Neural progenitor cell (in vitro differentiated cells): ENCODE measurements at regions not wholly inside any gene's neighbourhood (a gene's known extent, or its start where the extent isn't known, plus 50 kb on each side); places are given as distances from the start of the nearest gene placed in this dataset.

Experiments used
- DNase-seq: peaks from one replicate; pipeline ENCODE4 v3.0.0-alpha.2; 2016; ENCODE audit warnings: low spot score
- H2AFZ ChIP-seq: fragments of 200-600 bp; sonication (generic); replicated peaks from 2 replicates; pipeline ENCODE4 v1.6.1; 2016; ENCODE audit warnings: antibody characterized with exemption
- H3F3A ChIP-seq: fragments of 200-600 bp; sonication (generic); 2 replicates; pipeline ENCODE4 v1.6.1; 2016; ENCODE audit warnings: antibody characterized with exemption, low read depth
- H3K27ac ChIP-seq: fragments of 200-600 bp; sonication (generic); 2 replicates; pipeline ENCODE4 v1.5.1; 2016; ENCODE audit warnings: mild to moderate bottlenecking
- H3K27me3 ChIP-seq: fragments of 200-600 bp; sonication (generic); 2 replicates; pipeline ENCODE4 v1.6.1; 2016; ENCODE audit warnings: mild to moderate bottlenecking, moderate library complexity
- H3K36me3 ChIP-seq: fragments of 200-600 bp; sonication (generic); 2 replicates; pipeline ENCODE4 v1.5.1; 2016
- H3K4me1 ChIP-seq: fragments of 200-600 bp; sonication (generic); 2 replicates; pipeline ENCODE4 v1.6.1; 2016; ENCODE audit warnings: mixed run types
- H3K4me2 ChIP-seq: fragments of 200-600 bp; sonication (generic); 2 replicates; pipeline ENCODE4 v1.6.1; 2016
- H3K4me3 ChIP-seq: fragments of 200-600 bp; sonication (generic); 2 replicates; pipeline ENCODE4 v1.5.1; 2016
- H3K79me2 ChIP-seq: fragments of 200-600 bp; sonication (generic); 2 replicates; pipeline ENCODE4 v1.6.1; 2016; ENCODE audit warnings: low read depth
- H3K9ac ChIP-seq: fragments of 200-600 bp; sonication (generic); 2 replicates; pipeline ENCODE4 v1.6.1; 2016
- H3K9me3 ChIP-seq: fragments of 200-600 bp; sonication (generic); 2 replicates; pipeline ENCODE4 v1.5.1; 2016; ENCODE audit warnings: low read depth
- H4K20me1 ChIP-seq: fragments of 200-600 bp; sonication (generic); 2 replicates; pipeline ENCODE4 v1.6.1; 2016; ENCODE audit warnings: low read depth
- H3K27ac Mint-ChIP-seq: 3 replicates; pipeline ENCODE4 v1.8.0; 2021; ENCODE audit warnings: mixed read lengths
- H3K27me3 Mint-ChIP-seq: 2 replicates; pipeline ENCODE4 v1.8.0; 2022; ENCODE audit warnings: low read depth, mild to moderate bottlenecking, inconsistent platforms, moderate library complexity, mixed read lengths; ENCODE audit not compliant: insufficient read depth
- H3K36me3 Mint-ChIP-seq: 3 replicates; pipeline ENCODE4 v1.8.0; 2021; ENCODE audit warnings: mixed read lengths
- H3K4me1 Mint-ChIP-seq: 3 replicates; pipeline ENCODE4 v1.8.0; 2021; ENCODE audit warnings: mixed read lengths
- H3K4me3 Mint-ChIP-seq: 3 replicates; pipeline ENCODE4 v1.8.0; 2021; ENCODE audit warnings: mild to moderate bottlenecking, moderate library complexity, mixed read lengths
- H3K9me3 Mint-ChIP-seq: 3 replicates; pipeline ENCODE4 v1.8.0; 2020; ENCODE audit warnings: mixed read lengths
- CTCF ChIP-seq: fragments of 200-600 bp; sonication (generic); IDR thresholded peaks from 2 replicates; pipeline ENCODE4 v1.5.1; 2017; ENCODE audit warnings: antibody characterized with exemption, mild to moderate bottlenecking
- EZH2 ChIP-seq: fragments of 200-600 bp; sonication (generic); IDR thresholded peaks from 2 replicates; pipeline ENCODE4 v1.6.1; 2017; ENCODE audit warnings: antibody characterized with exemption, mild to moderate bottlenecking, moderate library complexity
- EZH2phosphoT487 ChIP-seq: fragments of 200-600 bp; sonication (generic); IDR thresholded peaks from 2 replicates; pipeline ENCODE4 v1.6.1; 2017; ENCODE audit warnings: antibody characterized with exemption

GRCh38 chr5:111931655-111932054, 174.7 kb upstream of the NREP start:
- Mint-ChIP-seq H3K4me1 (peaks cover 12% of the 10 kb centered on the region), H3K9me3 (peaks cover 3% of the 10 kb centered on the region), H3K27ac (no peak overlapping the region), H3K27me3 (peaks cover 3% of the 10 kb centered on the region), H3K36me3 (no peaks in the 10 kb centered on the region), H3K4me3 (no peak overlapping the region)
- no peaks in the 10 kb centered on the region for H4K20me1 ChIP-seq
- no peaks in the 10 kb centered on the region for H3K36me3 ChIP-seq
- no peaks in the 10 kb centered on the region for H3K27me3 ChIP-seq
- no peaks in the 10 kb centered on the region for H3K79me2 ChIP-seq
- no peaks in the 10 kb centered on the region for H3K9me3 ChIP-seq
- H3K4me3 ChIP-seq = no peak overlapping the region
- peaks cover 15% of the 10 kb centered on the region for H3K4me1 ChIP-seq
- TF ChIP-seq CTCF (no peak), EZH2phosphoT487 (no peak), EZH2 (no peak)
- no peak overlapping the region for H3K4me2 ChIP-seq
- H2AFZ ChIP-seq = no peak overlapping the region
- DNase-seq = no peak
- H3K9ac ChIP-seq = no peak overlapping the region
- peaks cover 5% of the 10 kb centered on the region for H3F3A ChIP-seq
- no peak overlapping the region for H3K27ac ChIP-seq

- H3K4me3 Mint-ChIP-seq = no peak overlapping the region
- peaks cover under 1% of the 10 kb centered on the region for H3K9me3 Mint-ChIP-seq
- H2AFZ ChIP-seq = no peak overlapping the region
- no peaks in the 10 kb centered on the region for H3K9me3 ChIP-seq
- H3K36me3 ChIP-seq = no peaks in the 10 kb centered on the region
- H3K27me3 Mint-ChIP-seq = peaks cover 3% of the 10 kb centered on the region
- H3K27ac Mint-ChIP-seq = no peak overlapping the region
- TF ChIP-seq EZH2phosphoT487 (no peak), EZH2 (no peak), CTCF (no peak)
- no peaks in the 10 kb centered on the region for H3K27me3 ChIP-seq
- no peak overlapping the region for H3K27ac ChIP-seq
- peaks cover 5% of the 10 kb centered on the region for H3F3A ChIP-seq
- no peaks in the 10 kb centered on the region for H4K20me1 ChIP-seq
- no peak overlapping the region for H3K4me3 ChIP-seq
- no peak overlapping the region for H3K9ac ChIP-seq
- H3K4me2 ChIP-seq = no peak overlapping the region
- H3K79me2 ChIP-seq = no peaks in the 10 kb centered on the region
- DNase-seq = no peak
- H3K4me1 Mint-ChIP-seq = peaks cover 9% of the 10 kb centered on the region
- H3K4me1 ChIP-seq = peaks cover 15% of the 10 kb centered on the region
- no peaks in the 10 kb centered on the region for H3K36me3 Mint-ChIP-seq
Measured at GRCh38 chr5:111930905-111931461, 174.0 kb upstream of the NREP start.

GRCh38 chr5:111930449-111930848, 173.5 kb upstream of the NREP start:
- Histone ChIP-seq H2AFZ (no peak overlapping the region), H3K4me3 (no peak overlapping the region), H3K27ac (no peak overlapping the region), H3F3A (peaks cover 5% of the 10 kb centered on the region), H3K79me2 (no peaks in the 10 kb centered on the region), H4K20me1 (no peaks in the 10 kb centered on the region), H3K4me1 (peaks cover 15% of the 10 kb centered on the region), H3K9ac (no peak overlapping the region), H3K36me3 (no peaks in the 10 kb centered on the region), H3K27me3 (no peaks in the 10 kb centered on the region), H3K4me2 (no peak overlapping the region), H3K9me3 (no peaks in the 10 kb centered on the region)
- no peak overlapping the region for H3K4me3 Mint-ChIP-seq
- H3K27ac Mint-ChIP-seq = no peak overlapping the region
- DNase-seq = no peak
- peaks cover 8% of the 10 kb centered on the region for H3K4me1 Mint-ChIP-seq
- TF ChIP-seq CTCF (no peak), EZH2phosphoT487 (no peak), EZH2 (no peak)
- H3K27me3 Mint-ChIP-seq = peaks cover 3% of the 10 kb centered on the region
- no peaks in the 10 kb centered on the region for H3K9me3 Mint-ChIP-seq
- H3K36me3 Mint-ChIP-seq = no peaks in the 10 kb centered on the region
